Liver (tissue), 8 donors: ENCODE measurements at regions not wholly inside any gene's neighbourhood (a gene's known extent, or its start where the extent isn't known, plus 50 kb on each side); places are given as distances from the start of the nearest gene placed in this dataset.

ENCODE experiments used
- DNase-seq: peaks from one replicate; pipeline ENCODE4 v3.0.0-alpha.2; 2017; ENCODE audit warnings: low spot score
- H3K27ac ChIP-seq, 2 donors: one replicate each; pipeline ENCODE4 v1.7.0; 2013; ENCODE audit warnings: inconsistent platforms in 2 of 2, low read length in 2 of 2, control low read depth in 1 of 2, low read depth in 1 of 2, mild to moderate bottlenecking in 1 of 2
- H3K27me3 ChIP-seq, 4 donors: one replicate each; pipeline versions ENCODE4 v1.6.1 to v1.7.0; 2013; ENCODE audit warnings: low read length in 3 of 4, inconsistent platforms in 1 of 4, mild to moderate bottlenecking in 1 of 4, moderate library complexity in 1 of 4; ENCODE audit not compliant: control insufficient read depth in 4 of 4, insufficient read depth in 4 of 4
- H3K36me3 ChIP-seq, 4 donors: one replicate each; pipeline versions ENCODE4 v1.6.1 to v1.7.0; 2013; ENCODE audit warnings: low read length in 3 of 4, mild to moderate bottlenecking in 3 of 4, low read depth in 1 of 4, moderate library complexity in 1 of 4; ENCODE audit not compliant: control insufficient read depth in 4 of 4, insufficient read depth in 3 of 4
- H3K4me1 ChIP-seq, 4 donors: one replicate each; pipeline versions ENCODE4 v1.6.1 to v1.7.0; 2013; ENCODE audit warnings: low read length in 3 of 4, mild to moderate bottlenecking in 3 of 4, moderate library complexity in 1 of 4; ENCODE audit not compliant: control insufficient read depth in 4 of 4, insufficient read depth in 4 of 4
- H3K4me3 ChIP-seq, 3 donors: one replicate each; pipeline versions ENCODE4 v1.6.1 to v1.7.0; 2013; ENCODE audit warnings: low read length in 3 of 3, control low read depth in 1 of 3, low read depth in 1 of 3, mild to moderate bottlenecking in 1 of 3
- H3K9ac ChIP-seq, 2 donors: one replicate each; pipeline ENCODE4 v1.7.0; 2013; ENCODE audit warnings: low read length in 2 of 2, mild to moderate bottlenecking in 2 of 2, moderate library complexity in 2 of 2, control low read depth in 1 of 2, low read depth in 1 of 2
- H3K9me3 ChIP-seq, 4 donors: one replicate each; pipeline versions ENCODE4 v1.6.1 to v1.7.0; 2013; ENCODE audit warnings: low read length in 3 of 4; ENCODE audit not compliant: control insufficient read depth in 4 of 4
- EGR1 ChIP-seq, 2 donors: IDR thresholded peaks; 2 replicates each; pipeline ENCODE4 v1.6.1; 2016 to 2018; ENCODE audit warnings: antibody characterized with exemption in 2 of 2, low read depth in 2 of 2
- FOXA1 ChIP-seq: IDR thresholded peaks from 2 replicates; pipeline ENCODE4 v1.6.1; 2016; ENCODE audit warnings: antibody characterized with exemption
- FOXA2 ChIP-seq: IDR thresholded peaks from 2 replicates; pipeline ENCODE4 v1.6.1; 2016; ENCODE audit warnings: antibody characterized with exemption
- GABPA ChIP-seq, 2 donors: IDR thresholded peaks in 1 of 2; conservative IDR thresholded peaks in 1 of 2; 2 replicates each; pipeline ENCODE4 v1.6.1; 2016; ENCODE audit warnings: antibody characterized with exemption in 2 of 2, mild to moderate bottlenecking in 1 of 2, moderate library complexity in 1 of 2
- HNF4G ChIP-seq: IDR thresholded peaks from 2 replicates; pipeline ENCODE4 v1.6.1; 2016; ENCODE audit warnings: antibody characterized with exemption
- JUND ChIP-seq, 2 donors: IDR thresholded peaks; 2 replicates each; pipeline ENCODE4 v1.6.1; 2016; ENCODE audit warnings: antibody characterized with exemption in 2 of 2
- RAD21 ChIP-seq, 2 donors: IDR thresholded peaks; 2 replicates each; pipeline ENCODE4 v1.6.1; 2016; ENCODE audit warnings: antibody characterized with exemption in 2 of 2, mild to moderate bottlenecking in 2 of 2
- RXRA ChIP-seq, 2 donors: IDR thresholded peaks; 2 replicates each; pipeline ENCODE4 v1.6.1; 2017 to 2018; ENCODE audit warnings: antibody characterized with exemption in 2 of 2, mild to moderate bottlenecking in 1 of 2
- SP1 ChIP-seq: IDR thresholded peaks from 2 replicates; pipeline ENCODE4 v1.6.1; 2018; ENCODE audit warnings: antibody characterized with exemption, mild to moderate bottlenecking
- TAF1 ChIP-seq: conservative IDR thresholded peaks from 2 replicates; pipeline ENCODE4 v1.6.1; 2016; ENCODE audit warnings: antibody characterized with exemption, mild to moderate bottlenecking
- YY1 ChIP-seq: IDR thresholded peaks from 2 replicates; pipeline ENCODE4 v1.6.1; 2016; ENCODE audit warnings: antibody characterized with exemption, mild to moderate bottlenecking
- WGBS: extraction: QIAGEN DNeasy Blood & Tissue Kit; methylation state at CpG from one replicate; pipeline ENCODE4 v1.1.7; 2013; 5-methylcytosine and 5-hydroxymethylcytosine counted together
- TF ChIP-seq, protein P1 (sequence below): IDR thresholded peaks from 2 replicates; pipeline ENCODE4 v1.6.1; 2016; ENCODE audit warnings: antibody characterized with exemption
- TF ChIP-seq, protein P2 (sequence below): IDR thresholded peaks from 2 replicates; pipeline ENCODE4 v1.6.1; 2016; ENCODE audit warnings: antibody characterized with exemption
- TF ChIP-seq, protein P3 (sequence below): fragments of 150-350 bp; IDR thresholded peaks from 2 replicates; pipeline ENCODE4 v1.5.1; 2017; ENCODE audit warnings: improper control_type of control experiment, low read depth, low read length; ENCODE audit not compliant: missing input control
- TF ChIP-seq, protein P4 (sequence below): IDR thresholded peaks from 2 replicates; pipeline ENCODE4 v1.6.1; 2016; ENCODE audit warnings: antibody characterized with exemption
- TF ChIP-seq, protein P5 (sequence below): IDR thresholded peaks from 2 replicates; pipeline ENCODE4 v1.6.1; 2016; ENCODE audit warnings: antibody characterized with exemption, mild to moderate bottlenecking
- donor health status: healthy.
- donor health status: healthy.
- donor health status: healthy.
- donor health status: healthy.
- donor health status: healthy.

DNA sequence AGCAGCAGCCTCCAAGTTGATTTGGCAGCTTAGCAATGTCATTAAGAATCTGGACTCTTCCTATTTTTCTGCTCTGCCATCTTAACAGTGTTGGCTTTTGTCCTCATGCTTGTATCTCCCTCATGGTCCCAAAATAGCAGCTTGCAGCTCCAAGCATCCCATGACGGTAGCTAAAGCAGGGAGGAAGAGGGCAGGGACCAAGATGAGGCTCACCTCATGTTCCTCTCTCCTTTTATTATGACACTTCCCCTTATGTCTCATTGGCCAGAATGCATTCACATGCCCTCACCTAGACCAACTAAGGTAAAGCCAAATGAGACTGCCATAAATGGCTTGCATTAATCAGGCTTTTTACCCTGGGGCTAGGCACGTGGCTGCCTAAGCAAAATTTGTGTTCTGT, 382.4 kb downstream of the SHQ1 start:
- H3K4me3 ChIP-seq = no peak overlapping the region
- 78% methylated on average over 2 of the region's 2 CpGs for WGBS

DNA sequence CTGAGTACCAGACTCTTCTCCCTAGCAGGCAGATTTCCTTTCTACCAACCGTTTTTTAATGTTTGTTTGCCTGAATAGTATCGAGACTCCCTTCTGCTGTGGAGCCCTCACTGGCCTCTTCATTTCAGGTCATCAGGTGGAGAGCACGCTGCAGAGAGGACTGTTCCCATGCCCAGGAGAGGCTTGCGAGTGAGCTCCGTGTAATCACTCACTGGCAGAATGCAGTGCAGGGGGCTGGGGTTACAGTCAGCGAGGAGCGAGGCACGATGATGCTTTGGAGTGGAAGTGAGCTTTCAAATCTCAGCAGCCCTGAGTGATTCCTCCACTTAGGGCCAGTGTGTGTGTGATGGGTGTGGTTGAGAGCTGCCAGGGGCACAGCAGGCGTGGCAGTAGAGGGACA, 385.2 kb downstream of the SHQ1 start:
- Histone ChIP-seq H3K27ac (peak overlapping the region; percentile 65 to 66), H3K4me1 (peaks cover 7 to 23% (median 18%) of the 10 kb centered on the region in 4 donors), H3K9ac (no peak overlapping the region), H3K9me3 (no peaks in the 10 kb centered on the region), H3K4me3 (no peak overlapping the region), H3K27me3 (no peaks in the 10 kb centered on the region), H3K36me3 (no peaks in the 10 kb centered on the region)
- DNase-seq = no peak
- TF ChIP-seq GABPA (IDR thresholded peaks at IDR 0.05 in 1 of 2, conservative IDR thresholded peaks at IDR 0.05 in 1 of 2) = no peak
- no peak for TF ChIP-seq RXRA (IDR thresholded peaks at IDR 0.05)
- TF ChIP-seq, protein P1, sequence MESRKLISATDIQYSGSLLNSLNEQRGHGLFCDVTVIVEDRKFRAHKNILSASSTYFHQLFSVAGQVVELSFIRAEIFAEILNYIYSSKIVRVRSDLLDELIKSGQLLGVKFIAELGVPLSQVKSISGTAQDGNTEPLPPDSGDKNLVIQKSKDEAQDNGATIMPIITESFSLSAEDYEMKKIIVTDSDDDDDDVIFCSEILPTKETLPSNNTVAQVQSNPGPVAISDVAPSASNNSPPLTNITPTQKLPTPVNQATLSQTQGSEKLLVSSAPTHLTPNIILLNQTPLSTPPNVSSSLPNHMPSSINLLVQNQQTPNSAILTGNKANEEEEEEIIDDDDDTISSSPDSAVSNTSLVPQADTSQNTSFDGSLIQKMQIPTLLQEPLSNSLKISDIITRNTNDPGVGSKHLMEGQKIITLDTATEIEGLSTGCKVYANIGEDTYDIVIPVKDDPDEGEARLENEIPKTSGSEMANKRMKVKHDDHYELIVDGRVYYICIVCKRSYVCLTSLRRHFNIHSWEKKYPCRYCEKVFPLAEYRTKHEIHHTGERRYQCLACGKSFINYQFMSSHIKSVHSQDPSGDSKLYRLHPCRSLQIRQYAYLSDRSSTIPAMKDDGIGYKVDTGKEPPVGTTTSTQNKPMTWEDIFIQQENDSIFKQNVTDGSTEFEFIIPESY = no peak
- 53% methylated on average over 9 of the region's 9 CpGs for WGBS

More for the DNA sequence above, 382.4 kb downstream of the SHQ1 start:
- Histone ChIP-seq H3K27ac (no peak overlapping the region), H3K9ac (no peak overlapping the region), H3K9me3 (no peaks in the 10 kb centered on the region), H3K4me1 (peaks cover 7 to 23% (median 18%) of the 10 kb centered on the region in 4 donors), H3K36me3 (no peaks in the 10 kb centered on the region), H3K27me3 (no peaks in the 10 kb centered on the region)
- TF ChIP-seq HNF4G (no peak), FOXA2 (no peak), SP1 (no peak)
- TF ChIP-seq, protein P2, sequence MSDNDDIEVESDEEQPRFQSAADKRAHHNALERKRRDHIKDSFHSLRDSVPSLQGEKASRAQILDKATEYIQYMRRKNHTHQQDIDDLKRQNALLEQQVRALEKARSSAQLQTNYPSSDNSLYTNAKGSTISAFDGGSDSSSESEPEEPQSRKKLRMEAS = no peak
- TF ChIP-seq, protein P3, sequence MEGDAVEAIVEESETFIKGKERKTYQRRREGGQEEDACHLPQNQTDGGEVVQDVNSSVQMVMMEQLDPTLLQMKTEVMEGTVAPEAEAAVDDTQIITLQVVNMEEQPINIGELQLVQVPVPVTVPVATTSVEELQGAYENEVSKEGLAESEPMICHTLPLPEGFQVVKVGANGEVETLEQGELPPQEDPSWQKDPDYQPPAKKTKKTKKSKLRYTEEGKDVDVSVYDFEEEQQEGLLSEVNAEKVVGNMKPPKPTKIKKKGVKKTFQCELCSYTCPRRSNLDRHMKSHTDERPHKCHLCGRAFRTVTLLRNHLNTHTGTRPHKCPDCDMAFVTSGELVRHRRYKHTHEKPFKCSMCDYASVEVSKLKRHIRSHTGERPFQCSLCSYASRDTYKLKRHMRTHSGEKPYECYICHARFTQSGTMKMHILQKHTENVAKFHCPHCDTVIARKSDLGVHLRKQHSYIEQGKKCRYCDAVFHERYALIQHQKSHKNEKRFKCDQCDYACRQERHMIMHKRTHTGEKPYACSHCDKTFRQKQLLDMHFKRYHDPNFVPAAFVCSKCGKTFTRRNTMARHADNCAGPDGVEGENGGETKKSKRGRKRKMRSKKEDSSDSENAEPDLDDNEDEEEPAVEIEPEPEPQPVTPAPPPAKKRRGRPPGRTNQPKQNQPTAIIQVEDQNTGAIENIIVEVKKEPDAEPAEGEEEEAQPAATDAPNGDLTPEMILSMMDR = no peak
- DNase-seq = no peak

DNA sequence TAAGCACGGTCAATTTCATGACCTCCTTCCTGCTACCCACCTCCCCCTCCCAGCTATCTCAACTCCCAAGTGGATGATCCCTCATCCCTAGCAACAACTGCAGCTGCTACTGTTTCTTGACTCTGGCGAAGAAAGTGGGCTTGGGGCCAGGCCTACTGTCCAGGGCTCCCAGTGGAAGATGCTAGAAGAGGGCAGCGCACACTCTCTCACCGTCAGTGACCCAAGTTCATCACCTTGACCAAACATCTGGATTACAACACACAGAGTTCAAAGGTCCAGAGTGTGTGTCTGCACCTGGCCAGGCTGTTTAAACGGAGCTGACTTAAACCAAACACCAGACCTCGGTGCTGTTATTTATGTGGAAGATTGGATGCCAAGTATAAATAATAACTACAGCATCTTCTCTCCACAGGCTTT, 385.6 kb downstream of the SHQ1 start:
- H3K27me3 ChIP-seq = no peaks in the 10 kb centered on the region
- peaks cover 7 to 23% (median 18%) of the 10 kb centered on the region in 4 donors for H3K4me1 ChIP-seq
- peak; percentile 53 for DNase-seq
- H3K9me3 ChIP-seq = no peaks in the 10 kb centered on the region
- H3K4me3 ChIP-seq = no peak overlapping the region
- H3K9ac ChIP-seq = no peak overlapping the region
- H3K36me3 ChIP-seq = no peaks in the 10 kb centered on the region
- peak overlapping the region; percentile 65 to 68 for H3K27ac ChIP-seq
- WGBS = 38% methylated on average over 6 of the region's 6 CpGs
- TF ChIP-seq RAD21 (IDR thresholded peaks at IDR 0.05) (peak; percentile 63 to 74), YY1 (peak; percentile 64), FOXA2 (peak; percentile 32), TAF1 (no peak), JUND (IDR thresholded peaks at IDR 0.05) (peak in 1 of 2 donors; percentile 75), RXRA (IDR thresholded peaks at IDR 0.05) (peak; percentile 97), FOXA1 (peak; percentile 26), EGR1 (IDR thresholded peaks at IDR 0.05; ENCODE audit: low read depth in 2 of 2) (no peak)
- TF ChIP-seq, protein P4, sequence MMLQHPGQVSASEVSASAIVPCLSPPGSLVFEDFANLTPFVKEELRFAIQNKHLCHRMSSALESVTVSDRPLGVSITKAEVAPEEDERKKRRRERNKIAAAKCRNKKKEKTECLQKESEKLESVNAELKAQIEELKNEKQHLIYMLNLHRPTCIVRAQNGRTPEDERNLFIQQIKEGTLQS = peak; percentile 8
- TF ChIP-seq, protein P2 = peak; percentile 86
- TF ChIP-seq, protein P5, sequence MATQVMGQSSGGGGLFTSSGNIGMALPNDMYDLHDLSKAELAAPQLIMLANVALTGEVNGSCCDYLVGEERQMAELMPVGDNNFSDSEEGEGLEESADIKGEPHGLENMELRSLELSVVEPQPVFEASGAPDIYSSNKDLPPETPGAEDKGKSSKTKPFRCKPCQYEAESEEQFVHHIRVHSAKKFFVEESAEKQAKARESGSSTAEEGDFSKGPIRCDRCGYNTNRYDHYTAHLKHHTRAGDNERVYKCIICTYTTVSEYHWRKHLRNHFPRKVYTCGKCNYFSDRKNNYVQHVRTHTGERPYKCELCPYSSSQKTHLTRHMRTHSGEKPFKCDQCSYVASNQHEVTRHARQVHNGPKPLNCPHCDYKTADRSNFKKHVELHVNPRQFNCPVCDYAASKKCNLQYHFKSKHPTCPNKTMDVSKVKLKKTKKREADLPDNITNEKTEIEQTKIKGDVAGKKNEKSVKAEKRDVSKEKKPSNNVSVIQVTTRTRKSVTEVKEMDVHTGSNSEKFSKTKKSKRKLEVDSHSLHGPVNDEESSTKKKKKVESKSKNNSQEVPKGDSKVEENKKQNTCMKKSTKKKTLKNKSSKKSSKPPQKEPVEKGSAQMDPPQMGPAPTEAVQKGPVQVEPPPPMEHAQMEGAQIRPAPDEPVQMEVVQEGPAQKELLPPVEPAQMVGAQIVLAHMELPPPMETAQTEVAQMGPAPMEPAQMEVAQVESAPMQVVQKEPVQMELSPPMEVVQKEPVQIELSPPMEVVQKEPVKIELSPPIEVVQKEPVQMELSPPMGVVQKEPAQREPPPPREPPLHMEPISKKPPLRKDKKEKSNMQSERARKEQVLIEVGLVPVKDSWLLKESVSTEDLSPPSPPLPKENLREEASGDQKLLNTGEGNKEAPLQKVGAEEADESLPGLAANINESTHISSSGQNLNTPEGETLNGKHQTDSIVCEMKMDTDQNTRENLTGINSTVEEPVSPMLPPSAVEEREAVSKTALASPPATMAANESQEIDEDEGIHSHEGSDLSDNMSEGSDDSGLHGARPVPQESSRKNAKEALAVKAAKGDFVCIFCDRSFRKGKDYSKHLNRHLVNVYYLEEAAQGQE = peak; percentile 62
- TF ChIP-seq, protein P1 = peak; percentile 67
